GM21367 (cell line): ENCODE measurements at regions not wholly inside any gene's neighbourhood (a gene's known extent, or its start where the extent isn't known, plus 50 kb on each side); places are given as distances from the start of the nearest gene placed in this dataset.

Experiments
- ATAC-seq: cut with Tn5 transposase; IDR thresholded peaks from one replicate; pipeline ENCODE4 v1.9.1; 2021; ENCODE audit not compliant: unreplicated experiment

GRCh38 chr5:4215143-4215542 is 619.5 kb downstream of the IRX1 start:
- no peak for ATAC-seq

DNA sequence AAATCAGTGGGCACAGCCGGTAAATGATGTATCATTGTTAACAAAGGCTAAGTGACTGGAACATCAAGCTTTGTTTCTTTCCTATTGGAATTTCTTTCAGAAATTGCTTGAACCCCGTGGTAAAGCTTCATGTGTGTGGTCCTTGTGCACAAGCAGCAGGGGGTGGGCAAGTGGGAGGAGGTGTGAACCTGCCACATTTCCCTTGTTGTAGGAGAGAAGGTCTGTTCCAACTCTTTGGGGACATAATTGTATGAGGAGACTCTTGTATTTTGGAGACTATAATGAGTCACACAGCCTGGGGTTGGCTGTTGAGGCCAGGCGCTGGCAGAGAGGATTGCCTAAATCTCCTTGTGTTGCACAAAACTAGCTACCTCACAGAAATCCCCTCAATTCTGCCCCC is 620.5 kb downstream of the IRX1 start:
- ATAC-seq: no peak

- ATAC-seq: no peak
Measured at GRCh38 chr5:4220016-4220415, 624.4 kb downstream of the IRX1 start.

- no peak for ATAC-seq
Measured at GRCh38 chr5:4221048-4221447, 625.4 kb downstream of the IRX1 start.

DNA sequence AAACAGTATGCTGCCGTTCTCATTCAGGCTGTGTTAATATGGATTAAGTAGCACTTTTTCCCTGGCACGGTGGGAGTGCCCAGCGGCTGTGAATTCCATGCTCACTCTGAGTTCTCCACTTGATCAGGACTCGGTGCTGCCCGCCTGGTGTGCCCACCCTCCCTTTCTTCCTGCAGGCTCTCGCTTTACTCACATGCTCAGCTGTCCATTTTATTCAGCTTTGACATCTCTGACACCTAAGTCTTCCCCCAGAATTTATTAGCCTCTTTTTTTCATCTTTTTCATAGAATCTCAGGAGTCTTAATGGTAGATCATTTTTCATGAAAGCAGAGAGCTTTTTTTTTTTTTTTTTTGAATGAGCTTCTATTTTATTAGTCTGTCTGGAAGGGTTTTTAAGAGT is 626.5 kb downstream of the IRX1 start:
- ATAC-seq: no peak

DNA sequence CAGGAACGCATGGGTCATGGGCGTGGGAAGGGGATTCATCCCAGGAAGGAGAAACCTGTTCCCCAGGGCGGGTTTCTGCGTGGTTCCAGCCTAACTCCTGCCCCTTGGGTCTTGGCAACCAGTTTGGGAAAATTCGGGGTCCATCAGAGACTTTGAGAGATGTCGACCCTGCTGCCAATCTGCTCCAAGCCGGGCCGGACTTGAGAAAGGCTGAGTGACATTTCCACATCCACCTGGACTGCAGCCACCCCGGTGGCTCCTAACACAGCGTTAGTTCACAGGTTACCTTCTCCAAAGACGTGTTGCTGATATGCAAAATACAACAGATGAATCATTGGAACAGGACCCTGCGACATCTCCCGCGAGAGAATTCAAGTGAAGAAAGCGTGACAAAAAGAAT is 627.2 kb downstream of the IRX1 start:
- ATAC-seq: no peak

DNA sequence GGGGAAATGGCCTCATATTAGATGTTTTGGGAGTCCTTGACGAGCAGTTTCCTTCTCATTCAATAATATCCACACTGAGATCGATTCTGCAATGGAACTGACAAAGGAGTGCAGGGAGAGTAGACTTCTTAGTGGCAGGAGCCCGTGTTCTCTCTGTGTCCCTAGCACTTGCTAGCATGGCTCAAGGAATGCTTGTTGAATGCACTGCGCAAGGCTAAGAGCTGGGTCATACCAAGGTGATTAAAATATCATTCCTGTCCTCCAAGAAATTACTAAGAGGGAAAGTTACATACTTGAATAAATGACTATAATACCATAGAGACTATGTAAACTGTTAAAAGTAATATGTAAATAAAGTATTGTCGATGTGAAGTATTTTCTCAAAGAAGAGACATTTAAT is 630.1 kb downstream of the IRX1 start:
- ATAC-seq: no peak

- ATAC-seq: no peak
Measured at GRCh38 chr5:4226565-4226964, 630.9 kb downstream of the IRX1 start.

GRCh38 chr5:4228708-4229107 is 633.1 kb downstream of the IRX1 start:
- no peak for ATAC-seq

- ATAC-seq: no peak
Measured at GRCh38 chr5:4229414-4230292, 634.0 kb downstream of the IRX1 start.

DNA sequence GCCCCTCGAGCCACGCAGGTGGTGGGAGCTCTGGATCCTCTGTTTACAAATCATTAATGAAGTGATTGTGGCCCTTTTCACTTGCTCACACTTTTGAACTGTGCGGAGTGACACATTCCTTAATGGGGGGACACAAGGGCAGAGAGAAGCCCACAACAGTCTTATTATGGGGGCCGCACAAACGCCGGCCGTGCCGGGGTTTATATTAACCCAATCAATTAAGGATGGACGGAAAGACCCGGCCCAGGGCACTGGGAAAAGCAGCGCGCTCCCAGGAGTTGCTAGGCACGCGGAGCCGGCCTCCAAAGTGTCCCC is 634.8 kb downstream of the IRX1 start:
- no peak for ATAC-seq

- ATAC-seq: no peak
Measured at GRCh38 chr5:4230786-4231641, 635.4 kb downstream of the IRX1 start.

- no peak for ATAC-seq
Measured at GRCh38 chr5:4232084-4232483, 636.5 kb downstream of the IRX1 start.

DNA sequence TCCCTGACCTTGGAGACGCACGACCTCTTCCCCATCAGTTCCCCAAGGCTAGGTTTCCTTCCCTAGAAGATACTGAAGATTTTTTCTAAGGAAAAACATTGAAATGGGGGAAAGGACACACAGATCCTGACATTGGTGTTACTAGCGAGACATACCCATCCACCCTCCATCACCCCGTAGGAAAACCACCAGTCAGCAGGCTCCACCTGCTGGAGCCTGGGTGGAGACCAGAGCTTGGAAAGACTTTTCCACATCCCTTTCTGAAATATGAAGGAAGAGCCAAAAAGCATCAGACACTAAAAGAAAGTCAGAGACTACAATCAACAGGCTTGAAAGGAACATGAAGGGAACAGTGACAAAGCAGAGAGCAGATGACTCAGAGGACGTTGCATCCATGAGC is 638.0 kb downstream of the IRX1 start:
- ATAC-seq: no peak

DNA sequence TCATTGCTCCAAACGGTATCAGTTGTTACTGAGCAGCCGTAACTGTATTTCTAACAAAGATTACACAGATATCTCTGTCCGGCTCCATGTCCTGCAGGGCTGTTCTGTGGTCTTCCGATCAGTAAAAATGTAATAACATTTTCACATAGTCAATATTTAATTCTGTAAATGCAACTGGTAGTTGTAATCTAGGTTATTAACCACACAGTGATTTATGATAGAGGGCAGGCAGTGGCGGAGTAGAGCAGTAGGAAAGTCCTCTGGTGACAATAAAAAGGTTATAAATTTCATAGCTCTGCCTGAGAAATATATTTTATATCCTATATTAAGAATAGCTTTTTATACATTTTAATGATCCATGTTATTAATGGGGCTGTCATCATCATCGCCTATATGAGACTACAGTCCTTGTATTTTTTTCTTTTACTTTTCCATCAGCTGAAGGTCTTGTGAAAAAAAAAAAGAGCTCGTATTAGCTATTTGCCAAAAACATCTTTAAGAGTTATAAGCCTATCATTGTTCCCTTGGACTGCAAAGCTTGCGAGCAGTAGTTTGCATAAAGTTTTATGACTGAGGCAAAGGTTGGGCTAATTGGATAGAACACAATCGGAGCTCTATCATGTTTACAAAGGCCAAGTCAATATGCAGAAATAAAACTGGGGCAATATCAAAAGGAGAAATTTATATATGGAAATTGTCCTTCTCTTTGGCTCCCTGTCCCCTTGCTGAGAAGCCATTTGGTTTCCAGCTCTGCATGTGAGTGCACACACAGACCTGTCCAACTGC is 648.0 kb downstream of the IRX1 start:
- no peak for ATAC-seq

DNA sequence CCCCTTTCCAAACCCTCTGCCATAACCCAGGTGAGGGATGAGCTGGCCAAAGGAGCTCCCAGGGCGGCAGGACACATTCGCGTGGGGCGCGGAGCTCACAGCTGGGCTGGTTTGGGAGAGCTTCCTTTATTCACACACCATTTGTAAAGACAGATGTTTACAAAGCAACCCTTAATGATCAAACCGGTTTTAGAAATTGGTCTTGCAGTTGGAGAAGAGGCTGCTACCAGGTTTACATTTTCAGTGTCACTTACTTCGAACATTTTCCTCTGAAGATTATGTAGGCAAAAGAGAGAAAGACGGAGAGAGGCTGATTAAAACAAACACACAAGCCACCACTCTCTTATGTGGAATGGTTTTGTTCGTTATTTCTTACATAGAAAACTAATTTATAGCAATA is 648.7 kb downstream of the IRX1 start:
- no peak for ATAC-seq

GRCh38 chr5:4245076-4245475 is 649.4 kb downstream of the IRX1 start:
- no peak for ATAC-seq

DNA sequence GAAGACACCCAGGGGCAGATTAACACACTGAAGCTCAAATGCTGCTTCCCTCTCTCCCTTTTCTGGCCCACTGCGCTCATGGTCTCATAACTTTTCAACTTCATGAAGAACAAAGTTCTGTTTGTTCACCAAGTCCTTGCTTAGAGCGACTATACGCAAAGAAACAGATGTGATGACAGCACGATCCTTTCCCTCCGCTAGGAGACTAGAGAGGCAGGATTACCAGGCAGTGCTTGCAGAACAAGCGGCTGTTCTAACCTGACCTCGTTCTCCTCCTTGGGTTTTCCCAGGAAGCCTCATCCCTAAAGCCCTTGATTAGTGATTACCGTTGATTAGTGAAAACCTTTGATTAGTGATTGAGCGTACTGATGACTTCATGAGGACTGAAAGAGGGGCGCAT is 649.9 kb downstream of the IRX1 start:
- no peak for ATAC-seq

DNA sequence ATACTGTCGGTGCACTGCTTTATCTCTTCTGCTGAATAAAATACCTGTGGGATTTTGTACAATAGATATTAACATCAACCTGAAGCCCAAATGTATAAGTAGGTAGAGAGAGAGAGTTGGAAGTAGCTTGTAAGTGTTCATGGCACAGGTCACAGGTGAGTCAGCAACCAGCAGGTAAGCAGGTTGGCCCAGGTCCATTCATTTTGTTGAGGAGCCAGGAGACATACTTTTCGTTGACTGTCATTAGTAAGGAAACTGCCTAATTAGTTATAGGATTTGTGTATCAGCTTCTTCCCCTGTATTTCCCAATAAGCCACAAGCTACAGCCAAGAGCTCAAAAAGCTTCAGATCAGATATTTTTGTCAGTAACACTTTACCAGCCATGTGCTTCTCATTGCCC is 650.8 kb downstream of the IRX1 start:
- no peak for ATAC-seq

DNA sequence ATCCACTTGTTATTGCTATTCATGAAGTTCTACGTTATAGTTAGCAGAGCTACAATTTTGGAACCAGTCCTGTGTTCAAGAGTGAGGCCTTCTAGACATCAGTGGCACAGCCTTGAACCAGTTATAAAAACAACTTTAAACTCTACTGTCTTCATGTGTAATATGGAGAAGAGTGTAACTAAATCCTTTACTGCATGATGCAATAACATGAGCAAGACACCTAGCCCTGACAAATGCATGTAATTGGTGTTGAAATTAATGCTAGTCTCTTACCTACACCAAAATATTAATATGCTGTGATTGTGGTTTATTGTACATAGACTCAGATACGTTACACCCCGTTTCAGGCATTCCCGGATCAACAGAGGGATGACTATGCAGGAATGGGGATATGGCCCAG is 654.6 kb downstream of the IRX1 start:
- ATAC-seq: no peak

DNA sequence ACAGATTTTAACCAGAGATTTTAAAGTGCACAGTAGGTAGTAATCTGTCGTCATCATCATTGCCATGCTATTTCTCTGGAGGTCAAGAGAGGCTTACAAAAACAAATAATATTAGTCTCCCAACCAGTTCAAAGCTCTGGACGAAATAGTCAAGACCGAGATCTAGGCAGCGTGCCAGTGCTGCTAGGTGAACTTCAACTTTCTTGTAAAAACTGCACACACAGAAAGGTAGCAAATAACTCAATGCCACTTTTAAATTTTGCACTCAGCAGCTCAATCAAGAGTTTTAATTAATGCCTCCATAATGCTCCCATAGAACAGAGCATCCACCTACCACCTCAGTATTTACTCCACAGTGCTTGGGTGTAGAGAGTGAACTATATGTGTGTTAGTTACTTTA is 656.8 kb downstream of the IRX1 start:
- ATAC-seq: no peak

- no peak for ATAC-seq
Measured at GRCh38 chr5:4254736-4255135, 659.1 kb downstream of the IRX1 start.
